ENCODE measurements at regions not wholly inside any gene's neighbourhood (a gene's known extent, or its start where the extent isn't known, plus 50 kb on each side); places are given as distances from the start of the nearest gene placed in this dataset.

GRCh38 chr14:54177641-54178621 is 218.9 kb upstream of the CDKN3 start:
- no peak for DNase-seq

DNA sequence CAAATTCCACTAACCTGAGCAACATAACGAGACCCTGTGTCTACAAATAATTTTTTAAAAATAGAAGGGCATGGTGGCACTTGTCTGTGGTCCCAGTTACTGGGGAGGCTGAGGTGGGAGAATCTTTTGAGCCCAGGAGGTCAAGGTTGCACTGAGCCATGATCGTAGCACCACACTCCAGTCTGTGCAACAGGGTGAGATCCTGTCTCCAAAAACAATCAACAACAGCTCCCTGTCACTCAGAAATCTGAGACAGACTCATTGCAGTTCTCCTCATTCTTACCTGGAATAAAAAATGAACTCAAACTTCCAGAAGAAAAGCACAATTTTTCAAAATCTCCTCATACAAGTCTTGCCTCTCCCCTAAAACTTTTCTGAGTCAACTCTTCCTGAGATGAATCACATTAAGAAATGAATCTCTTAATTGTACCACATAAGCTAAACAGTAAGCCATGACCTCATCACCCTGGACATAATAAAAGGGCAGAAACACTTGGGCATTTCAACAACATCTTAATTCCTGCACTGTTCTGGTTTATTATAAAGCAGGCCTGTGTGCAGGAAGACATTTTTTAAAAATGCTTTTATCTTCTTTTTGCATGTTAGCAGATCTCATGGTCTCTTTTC is 214.3 kb upstream of the CDKN3 start:
- DNase-seq, result no peak

DNA sequence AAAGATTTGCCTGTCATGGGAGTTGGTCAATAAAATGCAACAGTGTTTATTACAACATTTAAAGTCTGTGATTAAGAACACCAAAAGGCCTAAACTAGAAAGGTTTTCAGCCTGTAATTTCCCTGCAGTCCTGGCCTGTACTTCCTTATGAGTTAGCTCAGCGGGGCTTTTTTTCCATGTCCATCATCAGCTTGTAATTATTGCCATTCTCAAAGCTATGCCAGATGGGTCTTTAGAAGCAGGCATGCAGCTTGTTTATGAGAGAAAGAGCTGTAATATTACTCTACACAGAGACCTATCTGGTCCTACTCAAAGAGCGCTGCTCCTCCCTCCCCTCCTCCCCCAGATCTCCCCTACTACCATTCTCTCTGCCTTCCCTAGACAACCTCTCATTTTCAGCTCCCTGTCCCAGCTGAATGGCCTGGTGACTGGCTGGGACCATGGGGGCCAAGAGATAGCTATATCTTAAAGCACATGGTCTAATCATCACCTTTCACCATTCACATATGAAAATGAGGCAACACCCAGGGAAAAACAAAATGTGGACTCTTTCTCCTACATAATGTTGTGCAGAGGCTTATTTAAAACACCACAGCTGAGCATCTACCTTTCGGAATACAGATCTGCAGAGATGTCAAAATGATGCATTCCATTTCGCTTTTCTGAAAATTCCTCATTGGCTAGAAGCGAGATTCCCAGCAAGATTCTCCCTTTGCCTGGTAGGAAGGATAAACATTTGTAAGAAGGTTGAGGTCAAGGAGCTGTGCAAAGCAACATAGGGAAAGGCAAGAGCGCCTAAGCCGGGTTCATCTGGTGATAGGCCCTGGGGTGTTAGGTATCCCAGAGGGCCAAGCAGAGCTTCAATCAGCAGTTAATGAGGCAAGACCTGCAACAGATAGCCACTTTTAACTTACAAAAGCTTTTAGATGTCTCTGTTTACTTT is 209.7 kb upstream of the CDKN3 start:
- DNase-seq, result no peak

- DNase-seq, result no peak
Measured at GRCh38 chr14:54188064-54188666, 208.6 kb upstream of the CDKN3 start.

DNA sequence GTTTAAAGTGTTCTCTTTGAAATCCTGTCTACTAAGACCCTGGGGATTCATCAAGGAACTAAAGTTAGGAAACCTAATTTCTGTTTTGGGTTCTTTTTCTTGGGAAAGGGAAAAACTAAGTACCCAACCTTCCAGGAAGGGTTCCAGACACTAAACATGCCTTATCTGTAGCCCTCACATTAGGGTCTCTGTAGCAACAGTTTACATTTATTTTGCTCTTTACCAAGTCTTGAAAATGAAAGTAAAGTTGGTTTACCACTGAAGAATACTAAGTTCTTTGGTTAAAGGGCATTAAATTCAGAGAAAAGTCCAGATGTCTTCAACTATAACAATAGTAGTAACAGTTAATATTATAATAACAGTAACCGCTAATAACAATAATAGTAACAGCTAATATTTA is 207.5 kb upstream of the CDKN3 start:
- DNase-seq, result no peak

GRCh38 chr14:54189748-54190354 is 207.0 kb upstream of the CDKN3 start:
- no peak for DNase-seq

- DNase-seq, result no peak
Measured at GRCh38 chr14:54191846-54192245, 205.0 kb upstream of the CDKN3 start.

- DNase-seq, result no peak
Measured at GRCh38 chr14:54192610-54193009, 204.2 kb upstream of the CDKN3 start.

DNA sequence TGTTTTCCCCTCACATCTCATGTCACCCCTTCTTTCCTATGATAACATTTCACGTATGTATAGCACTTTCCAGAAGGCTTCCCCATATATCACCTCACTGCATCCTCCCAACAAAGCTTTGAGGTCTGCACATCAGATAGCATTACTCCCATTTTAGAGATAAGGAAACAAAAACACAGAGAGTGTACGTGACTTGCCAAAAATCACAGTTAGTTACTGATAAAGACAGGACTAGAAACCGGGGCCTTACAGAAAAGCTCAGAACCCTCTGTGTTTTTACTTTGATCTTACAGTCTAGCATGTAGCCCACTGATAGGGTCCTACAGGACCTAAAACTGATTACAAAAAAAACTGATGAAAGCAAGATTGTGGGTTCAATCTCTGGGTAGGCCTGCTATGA is 202.9 kb upstream of the CDKN3 start:
- DNase-seq, result no peak

DNA sequence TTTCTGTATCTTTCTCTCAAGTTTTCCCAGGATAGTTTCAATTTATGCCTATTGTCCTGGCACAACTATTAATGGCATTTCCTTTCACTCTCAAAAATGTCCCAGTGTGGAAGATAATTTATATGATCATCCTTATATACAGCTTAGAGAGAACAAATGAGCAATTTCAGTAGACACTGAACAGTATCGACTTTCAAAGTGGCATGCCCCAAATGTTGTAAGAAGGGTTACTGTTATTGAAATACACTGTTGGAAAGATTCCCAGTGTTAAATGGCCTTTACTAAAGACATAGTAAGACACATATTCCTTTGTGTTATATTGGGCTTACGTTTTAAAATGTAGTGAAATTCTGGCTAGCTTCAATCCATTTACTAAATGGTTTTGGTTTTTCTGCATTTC is 202.3 kb upstream of the CDKN3 start:
- no peak for DNase-seq

- no peak for DNase-seq
Measured at GRCh38 chr14:54197369-54197768, 199.4 kb upstream of the CDKN3 start.

- DNase-seq, result no peak
Measured at GRCh38 chr14:54200726-54201125, 196.1 kb upstream of the CDKN3 start.

- no peak for DNase-seq
Measured at GRCh38 chr14:54202288-54202687, 194.5 kb upstream of the CDKN3 start.

DNA sequence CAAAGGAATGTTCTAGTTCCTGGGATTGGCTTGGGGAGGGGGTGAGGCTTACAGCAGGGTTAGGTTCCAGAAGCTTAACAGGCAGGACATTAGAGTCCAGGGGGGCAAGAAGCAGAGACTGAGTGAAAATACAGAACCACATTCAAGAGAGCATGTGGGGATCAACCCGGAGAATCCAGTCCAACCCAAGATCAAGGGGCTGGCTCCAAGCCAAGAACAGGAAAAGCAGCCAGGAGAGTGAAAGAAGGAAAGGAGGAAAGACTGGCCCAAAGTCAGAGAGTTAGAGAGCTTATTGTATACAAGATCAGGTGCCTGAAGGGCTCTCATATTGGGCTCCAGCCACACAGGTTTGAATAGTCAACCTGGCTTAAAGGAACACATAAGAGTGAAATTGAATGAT is 190.3 kb upstream of the CDKN3 start:
- DNase-seq, result no peak

DNA sequence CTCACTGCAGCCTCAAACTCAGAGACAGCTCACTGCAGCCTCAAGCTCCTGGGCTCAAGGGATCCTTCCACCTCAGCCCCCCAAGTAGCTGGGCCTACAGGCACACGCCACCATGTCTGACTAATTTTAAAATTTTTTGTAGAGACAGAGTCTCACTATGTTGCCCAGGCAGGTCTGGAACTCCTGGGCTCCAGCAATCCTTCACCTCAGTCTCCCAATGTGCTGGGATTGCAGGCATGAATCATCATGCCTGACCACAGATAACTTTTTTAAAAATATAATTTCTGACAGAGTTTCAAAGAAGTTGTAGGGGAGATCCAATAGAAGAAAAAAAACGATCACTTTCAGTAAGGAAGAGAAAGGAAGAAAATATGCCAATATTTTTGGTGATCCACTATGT is 189.7 kb upstream of the CDKN3 start:
- no peak for DNase-seq

DNA sequence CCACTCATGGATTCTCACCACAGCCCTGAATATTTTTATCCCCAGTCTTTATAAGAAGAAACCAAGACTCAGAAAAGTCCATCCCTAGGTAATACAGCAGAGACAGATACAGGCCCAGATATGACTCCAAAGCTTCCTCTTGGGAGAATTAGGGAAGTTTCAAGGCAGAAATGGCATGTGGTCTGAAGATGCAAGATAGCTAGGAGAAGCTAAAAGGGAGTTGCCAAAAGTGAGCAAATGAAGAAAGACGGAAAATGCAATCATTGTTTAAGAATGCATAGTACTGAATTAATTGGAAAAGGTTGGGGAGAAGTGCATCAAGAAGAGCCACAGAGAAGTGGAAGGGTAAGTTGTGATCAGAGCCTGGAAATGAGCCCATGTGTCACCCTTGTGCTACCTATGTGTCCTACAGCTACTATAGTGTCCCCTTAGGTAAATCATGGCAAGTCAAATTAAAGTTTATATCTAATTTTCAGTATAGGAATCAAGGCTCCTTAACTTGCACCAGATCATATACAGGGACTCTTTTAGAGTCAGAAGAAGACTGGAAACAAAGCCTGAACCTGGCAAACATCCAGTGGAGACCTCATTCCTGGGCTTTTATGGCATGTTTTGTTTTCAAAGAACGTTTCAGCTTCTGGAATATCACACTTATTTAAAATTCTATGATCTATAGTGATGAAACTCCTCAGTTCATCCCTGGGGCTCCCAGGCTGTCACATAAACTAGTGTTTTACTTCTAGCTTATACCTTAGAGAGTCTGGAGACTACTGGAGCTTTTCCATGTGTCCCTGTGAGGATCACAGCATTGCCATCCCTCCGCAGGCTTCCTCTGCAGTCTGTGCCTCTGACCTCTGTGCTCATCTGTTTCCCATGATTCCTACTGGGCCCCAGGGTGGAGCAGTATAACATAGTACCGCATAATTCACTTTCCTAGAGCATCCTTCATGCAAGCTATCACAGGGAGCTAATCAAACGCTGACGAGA is 189.0 kb upstream of the CDKN3 start:
- DNase-seq, result no peak

- DNase-seq, result no peak
Measured at GRCh38 chr14:54208751-54209150, 188.1 kb upstream of the CDKN3 start.

GRCh38 chr14:54209511-54210250 is 187.1 kb upstream of the CDKN3 start:
- no peak for DNase-seq

DNA sequence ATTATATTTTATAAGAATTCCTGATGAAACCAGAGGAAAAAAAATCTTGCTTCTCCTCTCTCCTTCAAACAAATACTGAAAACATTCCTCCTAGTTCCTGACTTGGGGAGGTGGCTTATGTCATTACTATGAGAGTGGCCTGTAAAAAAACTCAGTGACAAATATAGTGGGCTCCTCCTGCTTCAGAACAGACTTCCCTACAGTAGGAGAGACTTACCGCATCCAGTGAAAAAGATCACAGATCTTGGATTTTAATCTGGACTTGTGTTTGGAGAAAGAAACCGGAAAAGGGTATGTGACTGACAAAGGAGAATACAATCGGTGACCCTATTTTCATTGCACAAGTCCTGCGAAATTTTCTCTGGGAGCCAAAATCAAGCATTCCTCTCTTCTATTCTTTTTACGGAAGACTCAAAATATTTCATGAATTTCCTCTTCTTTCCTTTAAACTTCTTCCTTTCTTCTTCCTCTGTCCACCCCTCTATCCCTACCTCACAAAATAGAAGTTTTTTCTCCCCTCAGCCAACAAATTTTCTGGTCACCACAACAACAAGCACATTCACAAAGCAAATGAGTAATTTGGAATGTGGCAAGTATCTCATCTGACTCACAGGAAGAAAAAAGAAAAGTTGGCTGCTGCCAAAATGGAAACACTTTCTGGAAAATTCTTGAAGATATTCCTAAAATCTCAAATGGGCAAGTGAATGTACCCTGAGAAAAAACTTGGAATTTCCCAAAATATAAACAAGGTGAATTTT is 185.1 kb upstream of the CDKN3 start:
- no peak for DNase-seq

GRCh38 chr14:54213536-54213935 is 183.3 kb upstream of the CDKN3 start:
- DNase-seq, result no peak
